ENCODE measurements at regions not wholly inside any gene's neighbourhood (a gene's known extent, or its start where the extent isn't known, plus 50 kb on each side); places are given as distances from the start of the nearest gene placed in this dataset.
A peak's percentile ranks its signal among the peaks of the same experiment; 100 is the strongest.

- Histone ChIP-seq H3K4me1 (replicated peaks; ENCODE audit: insufficient read depth) (0 out of 2 replicates have a peak, but pooled peaks cover 6% of the 10 kb centered on the region), H4K20me1 (ENCODE audit: insufficient read depth) (no peaks in the 10 kb centered on the region), H3K27me3 (ENCODE audit: insufficient read depth, low read depth) (no peaks in the 10 kb centered on the region), H3K27ac (no peak overlapping the region), H3F3A (ENCODE audit: insufficient read depth, low read depth) (no peaks in the 10 kb centered on the region), H3K9me3 (ENCODE audit: insufficient read depth, low read depth) (no peaks in the 10 kb centered on the region), H3K79me2 (ENCODE audit: low read depth) (no peaks in the 10 kb centered on the region), H3K4me2 (no peak overlapping the region), H3K4me3 (no peak overlapping the region), H2AFZ (no peak overlapping the region), H3K36me3 (ENCODE audit: low read depth) (no peaks in the 10 kb centered on the region), H3K9me2 (ENCODE audit: insufficient read depth) (no peaks in the 10 kb centered on the region)
- TF ChIP-seq, protein P1, sequence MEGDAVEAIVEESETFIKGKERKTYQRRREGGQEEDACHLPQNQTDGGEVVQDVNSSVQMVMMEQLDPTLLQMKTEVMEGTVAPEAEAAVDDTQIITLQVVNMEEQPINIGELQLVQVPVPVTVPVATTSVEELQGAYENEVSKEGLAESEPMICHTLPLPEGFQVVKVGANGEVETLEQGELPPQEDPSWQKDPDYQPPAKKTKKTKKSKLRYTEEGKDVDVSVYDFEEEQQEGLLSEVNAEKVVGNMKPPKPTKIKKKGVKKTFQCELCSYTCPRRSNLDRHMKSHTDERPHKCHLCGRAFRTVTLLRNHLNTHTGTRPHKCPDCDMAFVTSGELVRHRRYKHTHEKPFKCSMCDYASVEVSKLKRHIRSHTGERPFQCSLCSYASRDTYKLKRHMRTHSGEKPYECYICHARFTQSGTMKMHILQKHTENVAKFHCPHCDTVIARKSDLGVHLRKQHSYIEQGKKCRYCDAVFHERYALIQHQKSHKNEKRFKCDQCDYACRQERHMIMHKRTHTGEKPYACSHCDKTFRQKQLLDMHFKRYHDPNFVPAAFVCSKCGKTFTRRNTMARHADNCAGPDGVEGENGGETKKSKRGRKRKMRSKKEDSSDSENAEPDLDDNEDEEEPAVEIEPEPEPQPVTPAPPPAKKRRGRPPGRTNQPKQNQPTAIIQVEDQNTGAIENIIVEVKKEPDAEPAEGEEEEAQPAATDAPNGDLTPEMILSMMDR (conservative IDR thresholded peaks at IDR 0.05), result no peak
- BruUV-seq (replicated peaks), result no TSS peak
- ChIA-PET CTCF (no interaction called here), POLR2A (ENCODE audit: unreplicated experiment) (no interaction called here)
- DNase-seq, result no peak
- intact Hi-C loops (cut with micrococcal nuclease; ENCODE audit: unreplicated experiment), result no loop called here
Measured at GRCh38 chr10:91345716-91346115, 64.4 kb upstream of the HECTD2 start.

- no peak overlapping the region for H3K4me2 ChIP-seq
- no peak for DNase-seq
- BruUV-seq (replicated peaks), result no TSS peak
- H3F3A ChIP-seq (ENCODE audit: insufficient read depth, low read depth), result no peaks in the 10 kb centered on the region
- intact Hi-C loops (cut with micrococcal nuclease; ENCODE audit: unreplicated experiment), result no loop called here
- no peaks in the 10 kb centered on the region for H3K9me2 ChIP-seq (ENCODE audit: insufficient read depth)
- H3K4me1 ChIP-seq (replicated peaks; ENCODE audit: insufficient read depth), result 0 out of 2 replicates have a peak, but pooled peaks cover 6% of the 10 kb centered on the region
- no peaks in the 10 kb centered on the region for H3K36me3 ChIP-seq (ENCODE audit: low read depth)
- H2AFZ ChIP-seq, result no peak overlapping the region
- TF ChIP-seq, protein P1 (conservative IDR thresholded peaks at IDR 0.05), result no peak
- no peak for TF ChIP-seq EZH2 (IDR thresholded peaks at IDR 0.05; ENCODE audit: low read depth)
- H3K79me2 ChIP-seq (ENCODE audit: low read depth), result no peaks in the 10 kb centered on the region
- POLR2A ChIA-PET (ENCODE audit: unreplicated experiment), result no interaction called here
- no peak overlapping the region for H3K27ac ChIP-seq
- no peaks in the 10 kb centered on the region for H4K20me1 ChIP-seq (ENCODE audit: insufficient read depth)
- H3K4me3 ChIP-seq, result no peak overlapping the region
- CTCF ChIA-PET, result no interaction called here
- H3K27me3 ChIP-seq (ENCODE audit: insufficient read depth, low read depth), result no peaks in the 10 kb centered on the region
- H3K9me3 ChIP-seq (ENCODE audit: insufficient read depth, low read depth), result no peaks in the 10 kb centered on the region
Measured at GRCh38 chr10:91347529-91347928, 62.6 kb upstream of the HECTD2 start.

- no peaks in the 10 kb centered on the region for H3K36me3 ChIP-seq (ENCODE audit: low read depth)
Measured at GRCh38 chr10:91349381-91349780, 60.8 kb upstream of the HECTD2 start.

More at GRCh38 chr10:91349381-91349780, 60.8 kb upstream of the HECTD2 start:
- H3K79me2 ChIP-seq (ENCODE audit: low read depth), result no peaks in the 10 kb centered on the region
- DNase-seq, result peak in 1 of 2 experiments; percentile 5
- no TSS peak for BruUV-seq (replicated peaks)
- H3K4me3 ChIP-seq, result no peak overlapping the region
- no peaks in the 10 kb centered on the region for H4K20me1 ChIP-seq (ENCODE audit: insufficient read depth)
- TF ChIP-seq, protein P1 (conservative IDR thresholded peaks at IDR 0.05), result no peak
- TF ChIP-seq EZH2 (IDR thresholded peaks at IDR 0.05; ENCODE audit: low read depth), result no peak
- H2AFZ ChIP-seq, result no peak overlapping the region
- no peaks in the 10 kb centered on the region for H3K9me3 ChIP-seq (ENCODE audit: insufficient read depth, low read depth)
- H3K4me2 ChIP-seq, result no peak overlapping the region
- intact Hi-C loops (cut with micrococcal nuclease; ENCODE audit: unreplicated experiment), result no loop called here
- CTCF ChIA-PET, result no interaction called here
- H3K27ac ChIP-seq, result no peak overlapping the region
- H3F3A ChIP-seq (ENCODE audit: insufficient read depth, low read depth), result no peaks in the 10 kb centered on the region
- POLR2A ChIA-PET (ENCODE audit: unreplicated experiment), result no interaction called here
- H3K4me1 ChIP-seq (replicated peaks; ENCODE audit: insufficient read depth), result 0 out of 2 replicates have a peak, but pooled peaks cover under 1% of the 10 kb centered on the region
- no peaks in the 10 kb centered on the region for H3K9me2 ChIP-seq (ENCODE audit: insufficient read depth)
- H3K27me3 ChIP-seq (ENCODE audit: insufficient read depth, low read depth), result no peaks in the 10 kb centered on the region
